ENCODE measurements at regions not wholly inside any gene's neighbourhood (a gene's known extent, or its start where the extent isn't known, plus 50 kb on each side); places are given as distances from the start of the nearest gene placed in this dataset.

- Histone ChIP-seq H3K36me3 (ENCODE audit: control insufficient read depth, insufficient read depth, low read length) (no peaks in the 10 kb centered on the region), H3K27ac (ENCODE audit: insufficient read depth, low read length) (no peak overlapping the region), H4K20me1 (ENCODE audit: insufficient read depth, low read length) (no peaks in the 10 kb centered on the region), H3K27me3 (ENCODE audit: control insufficient read depth, insufficient read depth, low read length) (no peaks in the 10 kb centered on the region), H4K8ac (ENCODE audit: low read depth in 2 of 2, low read length in 2 of 2) (no peak overlapping the region), H3K9me1 (ENCODE audit: insufficient read depth, low read length) (no peaks in the 10 kb centered on the region), H2BK20ac (ENCODE audit: low read depth, low read length) (no peak overlapping the region), H3K9ac (ENCODE audit: low read depth, low read length) (no peak overlapping the region), H3K56ac (ENCODE audit: extremely low read depth, insufficient read depth, low read length) (no peak overlapping the region), H2BK15ac (ENCODE audit: low read depth, low read length) (no peak overlapping the region), H4K91ac (ENCODE audit: insufficient read depth, low read depth, low read length) (no peak overlapping the region), H3K23ac (ENCODE audit: low read depth, low read length) (no peak overlapping the region), H2BK120ac (ENCODE audit: low read depth, low read length) (no peak overlapping the region), H3K4me1 (ENCODE audit: control insufficient read depth, insufficient read depth, low read length) (no peaks in the 10 kb centered on the region), H3K18ac (ENCODE audit: low read depth, low read length) (no peak overlapping the region), H3K14ac (replicated peaks; ENCODE audit: low read depth, low read length) (no peak overlapping the region), H2AK5ac (ENCODE audit: low read depth, low read length) (no peak overlapping the region), H2AK9ac (replicated peaks; ENCODE audit: low read depth, low read length, poor library complexity) (no peak overlapping the region), H3K4me2 (ENCODE audit: low read depth, low read length) (no peak overlapping the region), H3K9me3 (ENCODE audit: control insufficient read depth, insufficient read depth, low read length) (no peaks in the 10 kb centered on the region), H2AFZ (replicated peaks; ENCODE audit: low read length, poor library complexity) (no peak overlapping the region), H4K5ac (ENCODE audit: low read depth, low read length) (no peak overlapping the region), H3K4me3 (ENCODE audit: insufficient read depth, low read depth, low read length) (no peak overlapping the region), H2BK5ac (ENCODE audit: low read depth, low read length, poor library complexity, severe bottlenecking) (no peak overlapping the region), H3K4ac (ENCODE audit: low read depth, low read length) (no peak overlapping the region), H3K79me1 (ENCODE audit: low read depth in 1 of 2, low read length in 2 of 2) (no peaks in the 10 kb centered on the region)
- no CpG with 5 or more reads among the region's 4 CpGs for WGBS, 2 experiments (ENCODE audit: extremely low coverage in 2 of 2, insufficient read length in 1 of 2)
- ATAC-seq (ENCODE audit: low read depth) (no peak), DNase-seq (no peak)
- in situ Hi-C loops (cut with MboI; ENCODE audit: low sequenced_read_pairs) (no loop called here), dilution Hi-C loops (cut with HindIII; ENCODE audit: low sequenced_read_pairs, unreplicated experiment) (no loop called here), intact Hi-C loops (cut with micrococcal nuclease) (no loop called here)
- POLR2A ChIA-PET (ENCODE audit: unreplicated experiment): no interaction called here
- BruUV-seq (replicated peaks): no TSS peak
- CTCF ChIA-PET: no interaction called here
- TF ChIP-seq MAFK (IDR thresholded peaks at IDR 0.05; ENCODE audit: low read depth, low read length): no peak
- no peak for TF ChIP-seq CHD1 (IDR thresholded peaks at IDR 0.05; ENCODE audit: low read depth, low read length)
These were observed 117.9 kb upstream of the COL6A5 start for GRCh38 chr3:130227540-130227939.
